Body of pancreas (tissue), 4 donors: ENCODE measurements at regions not wholly inside any gene's neighbourhood (a gene's known extent, or its start where the extent isn't known, plus 50 kb on each side); places are given as distances from the start of the nearest gene placed in this dataset.

Source experiments
- CTCF ChIP-seq, 7 experiments: fragments of 450-650 bp in 4 of 7; fragments of 200-600 bp in 3 of 7; sonication (generic) in 3 of 7; IDR thresholded peaks; one replicate each; pipeline ENCODE4 v1.5.1; 2016 to 2019; ENCODE audit warnings: antibody characterized with exemption in 7 of 7
- POLR2A ChIP-seq, 3 donors: fragments of 450-650 bp; IDR thresholded peaks; one replicate each; pipeline ENCODE4 v1.6.1; 2016; ENCODE audit warnings: antibody characterized with exemption in 3 of 3, mild to moderate bottlenecking in 2 of 3

- no peak for TF ChIP-seq CTCF (IDR thresholded peaks at IDR 0.05)
- TF ChIP-seq POLR2A (IDR thresholded peaks at IDR 0.05): no peak
Measured at GRCh38 chr3:135458541-135459322, 506.8 kb upstream of the PPP2R3A start.
